Activated CD4-positive, alpha-beta memory T cell treated with anti-CD3 and anti-CD28 coated beads, Interleukin-2, amount 10 ng/mL, durations not matched to agents 7 days and 5 days (primary cell): ENCODE measurements at regions not wholly inside any gene's neighbourhood (a gene's known extent, or its start where the extent isn't known, plus 50 kb on each side); places are given as distances from the start of the nearest gene placed in this dataset.
"Not testable (repeated sequence)": the region's sequence is repeated elsewhere in the genome, so short reads cannot be mapped to it uniquely, and the experiment has no call there.

ENCODE experiments used
- CTCF ChIA-PET: fragments of 350-600 bp; sonication (Branson Sonifier 250); formaldehyde crosslinking; loops from one replicate; lab custom pipeline; 2021; ENCODE audit warnings: antibody characterized with exemption, inconsistent platforms; lab: Charles Lee
- POLR2A ChIA-PET: fragments of 350-600 bp; sonication (Branson Sonifier 250); formaldehyde crosslinking; loops from one replicate; lab custom pipeline; 2021; ENCODE audit warnings: antibody characterized with exemption; lab: Charles Lee
- DNase-seq: peaks from one replicate; pipeline ENCODE4 v3.0.0-alpha.2; 2020
- H3K27ac Mint-ChIP-seq: one replicate; pipeline ENCODE4 v1.8.0; 2021; ENCODE audit warnings: mild to moderate bottlenecking, mixed read lengths
- H3K27me3 Mint-ChIP-seq: one replicate; pipeline ENCODE4 v1.8.0; 2021; ENCODE audit warnings: mixed read lengths
- H3K36me3 Mint-ChIP-seq: one replicate; pipeline ENCODE4 v1.8.0; 2021; ENCODE audit warnings: low read depth, mixed read lengths
- H3K4me1 Mint-ChIP-seq: one replicate; pipeline ENCODE4 v1.8.0; 2021; ENCODE audit warnings: mixed read lengths
- H3K4me3 Mint-ChIP-seq: one replicate; pipeline ENCODE4 v1.8.0; 2021; ENCODE audit warnings: mild to moderate bottlenecking, mixed read lengths
- H3K9me3 Mint-ChIP-seq: one replicate; pipeline ENCODE4 v1.8.0; 2021; ENCODE audit warnings: mixed read lengths

DNA sequence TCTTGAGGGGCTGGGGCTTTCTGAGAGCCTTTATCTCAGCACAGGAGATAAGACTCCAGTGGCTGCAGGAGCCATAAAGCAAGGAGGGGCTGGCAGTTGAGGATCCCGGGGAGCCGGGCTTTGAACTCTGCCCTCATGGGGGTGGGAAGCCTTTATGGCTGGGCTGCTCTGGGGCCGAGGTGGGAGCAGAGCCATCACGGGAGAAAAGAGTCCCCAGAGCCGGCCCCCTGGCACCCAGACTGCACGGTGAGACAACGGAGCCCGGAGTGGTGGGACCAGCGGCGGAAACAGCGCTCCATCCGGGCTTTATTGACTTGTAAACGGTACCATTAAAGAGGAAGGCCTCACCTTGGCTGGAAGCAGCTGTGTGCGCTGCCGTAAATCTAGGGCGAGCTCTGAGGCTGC is 162.6 kb downstream of the MYCN start:
- POLR2A ChIA-PET = no interaction called here
- Mint-ChIP-seq H3K27me3 (no peaks in the 10 kb centered on the region), H3K9me3 (no peaks in the 10 kb centered on the region), H3K36me3 (no peaks in the 10 kb centered on the region), H3K27ac (no peak overlapping the region), H3K4me1 (no peaks in the 10 kb centered on the region), H3K4me3 (no peak overlapping the region)
- DNase-seq = no peak
- CTCF ChIA-PET = interaction anchor here (0.7 kb wide), 1 partner anchor 112 kb away, joined by 4 read pairs; no protein-coding TSS in a partner anchor

GRCh38 chr2:16102358-16102975 is 162.1 kb downstream of the MYCN start:
- DNase-seq = no peak
- H3K27me3 Mint-ChIP-seq = no peaks in the 10 kb centered on the region
- ChIA-PET CTCF (interaction anchor here (0.7 kb wide), 1 partner anchor 112 kb away, joined by 4 read pairs; no protein-coding TSS in a partner anchor), POLR2A (no interaction called here)
- no peaks in the 10 kb centered on the region for H3K36me3 Mint-ChIP-seq
- H3K27ac Mint-ChIP-seq = no peak overlapping the region
- H3K9me3 Mint-ChIP-seq = no peaks in the 10 kb centered on the region
- no peaks in the 10 kb centered on the region for H3K4me1 Mint-ChIP-seq
- no peak overlapping the region for H3K4me3 Mint-ChIP-seq

DNA sequence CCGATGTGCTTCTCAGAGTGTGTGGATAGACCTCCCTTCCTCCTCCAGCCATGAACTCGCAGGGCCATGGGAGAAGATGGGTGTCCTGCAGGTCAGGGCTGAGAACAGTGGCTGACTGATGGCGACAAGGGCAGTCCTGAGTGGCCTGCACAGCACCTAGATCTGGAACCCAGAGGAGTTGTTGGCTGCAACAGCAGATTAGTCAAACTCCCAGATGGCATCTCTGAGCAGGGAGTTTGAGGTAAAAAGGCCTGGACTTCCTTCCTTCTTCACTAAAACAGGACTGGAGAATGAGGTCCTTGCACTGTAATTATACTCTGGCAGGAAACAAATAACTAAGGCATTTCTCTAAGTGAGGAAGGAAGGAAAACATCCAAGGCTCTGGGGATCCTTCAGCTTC is 160.8 kb downstream of the MYCN start:
- Mint-ChIP-seq H3K4me1 (no peaks in the 10 kb centered on the region), H3K27me3 (no peaks in the 10 kb centered on the region), H3K9me3 (no peaks in the 10 kb centered on the region), H3K27ac (no peak overlapping the region), H3K36me3 (no peaks in the 10 kb centered on the region), H3K4me3 (no peak overlapping the region)
- ChIA-PET CTCF (no interaction called here), POLR2A (no interaction called here)
- DNase-seq = no peak

GRCh38 chr2:16100006-16100405 is 159.7 kb downstream of the MYCN start:
- H3K4me1 Mint-ChIP-seq = no peaks in the 10 kb centered on the region
- CTCF ChIA-PET = no interaction called here
- POLR2A ChIA-PET = no interaction called here
- H3K4me3 Mint-ChIP-seq = no peak overlapping the region
- no peaks in the 10 kb centered on the region for H3K36me3 Mint-ChIP-seq
- no peaks in the 10 kb centered on the region for H3K9me3 Mint-ChIP-seq
- no peak for DNase-seq
- H3K27me3 Mint-ChIP-seq = no peaks in the 10 kb centered on the region
- H3K27ac Mint-ChIP-seq = no peak overlapping the region

DNA sequence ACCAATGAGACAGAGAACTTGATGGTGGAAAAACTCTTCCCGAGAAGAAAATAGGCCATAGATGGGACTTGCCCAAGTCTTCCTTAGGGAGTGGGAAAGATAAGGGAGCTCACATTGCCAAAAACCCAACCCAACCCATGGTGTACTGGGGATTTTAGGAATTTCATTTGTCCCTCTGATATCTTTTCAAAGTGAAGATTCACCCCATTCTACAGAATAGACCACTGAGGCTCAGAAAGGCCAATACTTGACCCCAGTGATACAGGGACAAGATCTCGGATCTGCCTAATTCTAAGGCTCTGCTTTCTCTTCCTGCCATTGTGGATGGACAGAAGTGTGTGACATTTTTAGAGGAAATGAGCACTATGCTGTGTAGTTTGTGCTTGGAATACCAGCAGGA is 159.0 kb downstream of the MYCN start:
- no peaks in the 10 kb centered on the region for H3K36me3 Mint-ChIP-seq
- H3K4me3 Mint-ChIP-seq = no peak overlapping the region
- no peaks in the 10 kb centered on the region for H3K9me3 Mint-ChIP-seq
- H3K27ac Mint-ChIP-seq = no peak overlapping the region
- POLR2A ChIA-PET = no interaction called here
- H3K27me3 Mint-ChIP-seq = no peaks in the 10 kb centered on the region
- CTCF ChIA-PET = no interaction called here
- no peak for DNase-seq
- no peaks in the 10 kb centered on the region for H3K4me1 Mint-ChIP-seq

DNA sequence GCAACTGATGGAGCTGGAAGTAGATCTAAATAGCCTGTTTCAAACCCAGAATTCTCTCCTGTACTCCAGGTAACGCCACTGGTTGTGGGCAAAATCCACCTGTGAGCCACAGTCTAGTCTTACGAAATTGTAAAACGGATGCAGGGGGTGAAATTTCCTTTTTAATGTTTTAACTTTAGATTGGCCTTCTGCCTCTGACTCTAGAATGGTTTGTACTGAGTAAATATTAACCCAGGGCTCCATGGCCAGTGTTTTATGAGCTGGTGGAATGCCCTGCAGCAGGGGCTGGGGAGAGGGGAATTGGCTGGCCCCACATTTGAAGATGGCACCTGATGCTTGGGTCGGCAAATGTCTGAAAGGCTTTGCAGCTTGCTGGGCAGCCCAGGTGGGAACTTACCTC is 156.6 kb downstream of the MYCN start:
- no peak overlapping the region for H3K4me3 Mint-ChIP-seq
- POLR2A ChIA-PET = no interaction called here
- H3K9me3 Mint-ChIP-seq = no peaks in the 10 kb centered on the region
- H3K27ac Mint-ChIP-seq = no peak overlapping the region
- no peaks in the 10 kb centered on the region for H3K4me1 Mint-ChIP-seq
- no peaks in the 10 kb centered on the region for H3K27me3 Mint-ChIP-seq
- no peak for DNase-seq
- CTCF ChIA-PET = no interaction called here
- no peaks in the 10 kb centered on the region for H3K36me3 Mint-ChIP-seq

DNA sequence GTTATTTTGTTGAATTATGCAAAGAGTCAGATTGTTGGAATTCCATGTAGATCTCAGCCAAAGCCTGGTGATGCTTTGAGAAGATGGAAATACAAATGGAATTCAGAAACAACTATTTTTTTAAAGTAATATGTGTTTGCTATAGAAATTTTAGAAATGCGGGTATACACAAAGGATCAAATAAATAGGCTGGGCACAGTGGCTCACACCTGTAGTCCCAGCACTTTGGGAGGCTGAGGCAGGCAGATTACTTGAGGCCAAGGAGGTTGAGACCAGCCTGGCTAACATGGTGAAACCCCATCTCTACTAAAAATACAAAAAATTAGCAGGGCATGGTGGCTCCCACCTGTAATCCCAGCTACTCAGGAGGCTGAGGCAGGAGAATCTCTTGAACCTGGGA is 155.1 kb downstream of the MYCN start:
- H3K27me3 Mint-ChIP-seq, H3K9me3 Mint-ChIP-seq, H3K4me3 Mint-ChIP-seq, H3K4me1 Mint-ChIP-seq, CTCF ChIA-PET, POLR2A ChIA-PET, H3K27ac Mint-ChIP-seq, DNase-seq, H3K36me3 Mint-ChIP-seq: not testable (repeated sequence)

DNA sequence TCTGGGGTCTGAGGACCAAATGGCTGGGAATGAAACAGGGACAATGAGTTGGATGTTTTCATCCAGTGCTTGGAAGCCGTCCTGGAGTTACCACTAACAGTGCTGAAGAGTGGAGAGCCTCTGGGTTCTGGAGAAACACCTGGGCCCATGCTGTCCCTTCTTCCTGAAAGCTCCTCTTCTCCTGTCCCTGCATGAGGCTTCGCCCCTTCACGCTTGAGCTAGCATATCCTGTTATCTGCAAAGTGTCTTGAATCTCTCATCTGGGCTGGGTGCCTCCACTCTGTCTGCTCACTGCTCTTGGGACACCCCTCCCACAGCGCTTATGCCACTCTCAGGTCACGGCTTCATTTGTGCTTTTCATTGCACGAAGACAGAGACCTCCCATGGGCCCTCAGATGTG is 154.5 kb downstream of the MYCN start:
- no peak for DNase-seq
- H3K9me3 Mint-ChIP-seq = no peaks in the 10 kb centered on the region
- H3K27ac Mint-ChIP-seq = no peak overlapping the region
- no peaks in the 10 kb centered on the region for H3K4me1 Mint-ChIP-seq
- H3K4me3 Mint-ChIP-seq = no peak overlapping the region
- CTCF ChIA-PET = no interaction called here
- H3K36me3 Mint-ChIP-seq = no peaks in the 10 kb centered on the region
- POLR2A ChIA-PET = no interaction called here
- H3K27me3 Mint-ChIP-seq = no peaks in the 10 kb centered on the region

DNA sequence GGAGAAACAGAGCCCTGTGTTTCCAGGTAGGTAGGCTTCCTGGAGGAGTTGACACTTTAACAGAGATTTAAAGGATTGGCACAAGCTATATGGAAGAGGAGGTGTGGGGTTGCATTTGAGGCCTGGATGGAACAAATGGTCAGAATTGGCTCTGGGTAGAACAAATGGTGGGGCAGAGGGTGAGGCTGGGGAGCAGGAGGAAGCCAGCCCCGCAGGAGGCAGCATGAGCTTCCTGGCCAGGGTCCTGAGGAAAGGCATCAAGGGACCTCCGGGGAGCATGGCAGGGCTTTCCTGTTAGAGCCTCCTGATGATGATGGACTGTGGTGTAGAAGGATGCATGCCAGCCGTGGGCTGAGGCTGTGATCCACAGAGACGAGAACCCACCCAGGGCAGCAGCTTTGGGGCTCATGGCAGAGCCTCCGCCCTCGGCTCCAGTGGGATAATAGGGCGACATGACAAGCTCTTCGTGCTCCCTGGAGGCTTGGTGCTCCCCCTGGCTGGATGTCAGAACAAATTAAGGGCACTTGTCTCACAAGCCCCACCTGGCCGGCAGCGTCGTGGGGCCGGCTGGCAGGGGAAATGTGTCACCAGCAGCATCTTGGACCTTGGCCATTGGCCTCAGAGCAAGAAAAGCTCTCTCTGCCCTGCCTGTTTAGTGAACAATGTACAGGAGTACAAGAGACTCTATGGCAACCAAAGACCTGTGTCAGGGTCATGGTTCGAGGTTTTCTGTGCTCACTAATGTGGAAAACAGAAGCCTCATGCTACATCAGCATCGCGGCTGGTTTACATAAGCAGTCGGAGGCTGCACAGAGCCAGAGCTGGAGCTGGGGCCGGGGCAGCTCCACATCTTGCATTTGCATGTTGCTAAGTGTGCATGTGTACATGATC is 153.5 kb downstream of the MYCN start:
- H3K9me3 Mint-ChIP-seq = no peaks in the 10 kb centered on the region
- ChIA-PET POLR2A (no interaction called here), CTCF (no interaction called here)
- no peak overlapping the region for H3K4me3 Mint-ChIP-seq
- DNase-seq = no peak
- no peak overlapping the region for H3K27ac Mint-ChIP-seq
- no peaks in the 10 kb centered on the region for H3K4me1 Mint-ChIP-seq
- H3K27me3 Mint-ChIP-seq = no peaks in the 10 kb centered on the region
- H3K36me3 Mint-ChIP-seq = no peaks in the 10 kb centered on the region

DNA sequence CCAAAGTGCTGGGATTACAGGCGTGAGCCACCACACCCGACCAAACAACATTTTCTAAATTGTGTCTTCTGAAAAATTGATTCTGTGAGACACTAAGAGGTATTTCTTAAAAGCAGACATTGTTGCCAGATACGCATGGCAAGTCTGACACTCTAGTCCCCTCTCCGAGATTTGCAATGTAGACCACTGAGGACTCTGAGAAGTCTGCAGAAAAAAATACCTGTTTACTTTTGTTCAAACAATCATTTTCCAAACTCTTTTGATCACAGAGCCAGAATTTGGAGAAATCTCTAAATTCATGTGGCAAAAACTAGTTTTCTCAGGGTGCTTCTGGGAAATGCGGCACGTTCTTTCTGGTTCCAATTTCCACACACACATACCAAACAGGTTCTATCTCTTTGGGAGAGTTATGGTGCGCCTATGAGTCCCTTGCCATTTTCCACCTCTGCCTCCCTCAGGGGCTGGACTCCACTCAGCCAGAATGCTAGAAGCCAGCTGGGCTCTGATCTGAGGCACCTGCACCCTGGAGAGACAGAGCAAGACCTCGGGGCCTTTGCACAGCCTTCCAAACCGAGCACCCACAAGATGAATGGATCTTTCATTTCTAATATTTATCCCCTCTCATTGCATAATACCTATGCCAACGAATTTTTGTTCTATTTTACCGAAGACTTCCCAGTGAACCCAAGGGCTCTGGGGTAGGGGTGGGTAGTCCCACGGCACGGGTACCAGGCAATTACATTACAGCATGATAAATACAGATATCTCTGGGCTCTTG is 152.7 kb downstream of the MYCN start:
- no peak for DNase-seq
- Mint-ChIP-seq H3K4me3 (no peak overlapping the region), H3K27me3 (no peaks in the 10 kb centered on the region), H3K4me1 (no peaks in the 10 kb centered on the region), H3K27ac (no peak overlapping the region), H3K9me3 (no peaks in the 10 kb centered on the region), H3K36me3 (no peaks in the 10 kb centered on the region)
- ChIA-PET POLR2A (no interaction called here), CTCF (no interaction called here)

- Mint-ChIP-seq H3K27ac (no peak overlapping the region), H3K27me3 (no peaks in the 10 kb centered on the region), H3K36me3 (no peaks in the 10 kb centered on the region), H3K9me3 (no peaks in the 10 kb centered on the region), H3K4me3 (no peak overlapping the region), H3K4me1 (no peaks in the 10 kb centered on the region)
- CTCF ChIA-PET = no interaction called here
- POLR2A ChIA-PET = no interaction called here
- no peak for DNase-seq
Observed at GRCh38 chr2:16091576-16092282, 151.4 kb downstream of the MYCN start.

GRCh38 chr2:16090650-16091575 is 150.6 kb downstream of the MYCN start:
- no peak for DNase-seq
- ChIA-PET CTCF (no interaction called here), POLR2A (no interaction called here)
- H3K4me1 Mint-ChIP-seq = no peaks in the 10 kb centered on the region
- H3K36me3 Mint-ChIP-seq = no peaks in the 10 kb centered on the region
- H3K9me3 Mint-ChIP-seq = no peaks in the 10 kb centered on the region
- no peaks in the 10 kb centered on the region for H3K27me3 Mint-ChIP-seq
- H3K4me3 Mint-ChIP-seq = no peak overlapping the region
- H3K27ac Mint-ChIP-seq = no peak overlapping the region
